SK-N-SH (cell line): ENCODE measurements at regions not wholly inside any gene's neighbourhood (a gene's known extent, or its start where the extent isn't known, plus 50 kb on each side); places are given as distances from the start of the nearest gene placed in this dataset.

ENCODE experiments used
- CTCF ChIA-PET: fragments of 300-600, 350-600 bp; formaldehyde crosslinking; extraction: SDS; loops from one replicate; lab custom pipeline; 2021; lab: Yijun Ruan, JAX
- POLR2A ChIA-PET: fragments of 350-600 bp; sonication (Branson Sonifier 250); formaldehyde crosslinking; extraction: SDS; loops from one replicate; lab custom pipeline; 2020; ENCODE audit warnings: antibody characterized with exemption, inconsistent platforms; lab: Yijun Ruan, JAX
- DNase-seq: peaks from one replicate; pipeline ENCODE4 v3.0.0; 2012
- H2AFZ ChIP-seq: fragments of 200-600 bp; sonication (generic); 2 replicates; pipeline ENCODE4 v1.8.1; 2016; ENCODE audit warnings: antibody characterized with exemption, mild to moderate bottlenecking, low read depth
- H3F3A ChIP-seq: fragments of 200-600 bp; sonication (generic); replicated peaks from 2 replicates; pipeline ENCODE3; 2016; ENCODE audit warnings: antibody characterized with exemption, mild to moderate bottlenecking; ENCODE audit not compliant: insufficient read depth
- H3K27ac ChIP-seq, 2 experiments: fragments of 200-500 bp in 1 of 2; fragments of 200-600 bp in 1 of 2; sonication (Bioruptor generic) in 1 of 2; sonication (generic), shearing (Covaris generic) in 1 of 2; 2 replicates each; pipeline versions ENCODE4 v1.5.1 to v1.6.1; 2014 to 2016; ENCODE audit warnings: low read depth in 2 of 2, inconsistent platforms in 1 of 2, low read length in 1 of 2, mild to moderate bottlenecking in 1 of 2, mixed read lengths in 1 of 2
- H3K27me3 ChIP-seq: fragments of 200-600 bp; sonication (generic), shearing (Covaris generic); 2 replicates; pipeline ENCODE4 v1.6.1; 2016; ENCODE audit warnings: mixed run types; ENCODE audit not compliant: insufficient read depth
- H3K36me3 ChIP-seq, 2 experiments: fragments of 200-500 bp in 1 of 2; fragments of 200-600 bp in 1 of 2; sonication (Bioruptor generic) in 1 of 2; sonication (generic) in 1 of 2; replicated peaks in 1 of 2; 2 replicates each; pipeline versions ENCODE3 to v1.5.1; 2014 to 2016; ENCODE audit warnings: low read length in 1 of 2, mild to moderate bottlenecking in 1 of 2; ENCODE audit not compliant: insufficient read depth in 2 of 2, control insufficient read depth in 1 of 2
- H3K4me1 ChIP-seq, 2 experiments: fragments of 200-500 bp in 1 of 2; fragments of 200-600 bp in 1 of 2; sonication (Bioruptor generic) in 1 of 2; sonication (generic), shearing (Covaris generic) in 1 of 2; 2 replicates each; pipeline versions ENCODE4 v1.5.1 to v1.6.1; 2014 to 2016; ENCODE audit warnings: low read depth in 1 of 2, low read length in 1 of 2, mixed run types in 1 of 2; ENCODE audit not compliant: insufficient read depth in 2 of 2, control insufficient read depth in 1 of 2
- H3K4me2 ChIP-seq: fragments of 200-600 bp; sonication (generic), shearing (Covaris generic); 2 replicates; pipeline ENCODE4 v1.6.1; 2017; ENCODE audit warnings: mixed run types
- H3K4me3 ChIP-seq, 2 experiments: fragments of 200-500 bp in 1 of 2; fragments of 200-600 bp in 1 of 2; sonication (Bioruptor generic) in 1 of 2; sonication (generic), shearing (Covaris generic) in 1 of 2; 2 replicates each; pipeline versions ENCODE4 v1.5.1 to v1.8.1; 2014 to 2016; ENCODE audit warnings: low read depth in 2 of 2, inconsistent platforms in 1 of 2, low read length in 1 of 2, mild to moderate bottlenecking in 1 of 2, mixed read lengths in 1 of 2, moderate library complexity in 1 of 2
- H3K79me2 ChIP-seq: fragments of 200-600 bp; sonication (generic); 2 replicates; pipeline ENCODE4 v1.8.1; 2017; ENCODE audit warnings: mild to moderate bottlenecking; ENCODE audit not compliant: insufficient read depth
- H3K9ac ChIP-seq: fragments of 200-600 bp; sonication (generic); 2 replicates; pipeline ENCODE4 v1.6.1; 2017; ENCODE audit warnings: mixed run types
- H3K9me2 ChIP-seq: fragments of 200-600 bp; sonication (generic); 2 replicates; pipeline ENCODE4 v1.6.1; 2017; ENCODE audit warnings: mixed run types
- H3K9me3 ChIP-seq: fragments of 200-600 bp; sonication (generic); 2 replicates; pipeline ENCODE4 v1.6.1; 2017; ENCODE audit warnings: mixed run types, mild to moderate bottlenecking, moderate library complexity
- H4K20me1 ChIP-seq: fragments of 200-600 bp; sonication (generic); 2 replicates; pipeline ENCODE4 v1.6.1; 2017; ENCODE audit warnings: mild to moderate bottlenecking, mixed run types; ENCODE audit not compliant: insufficient read depth
- CTCF ChIP-seq: fragments of 200-600 bp; sonication (generic); IDR thresholded peaks from 2 replicates; pipeline ENCODE4 v1.6.1; 2017; ENCODE audit warnings: antibody characterized with exemption, mild to moderate bottlenecking, moderate library complexity
- ELF1 ChIP-seq: IDR thresholded peaks from 2 replicates; pipeline ENCODE4 v1.4.0; 2012
- EP300 ChIP-seq, 2 experiments: IDR thresholded peaks; 2 replicates each; pipeline versions ENCODE4 v1.4.0 to v1.6.1; 2012; ENCODE audit warnings: borderline replicate concordance in 1 of 2, low read depth in 1 of 2, low read length in 1 of 2
- FOXJ3 ChIP-seq: sonication (generic); formaldehyde crosslinking; IDR thresholded peaks from 2 replicates; pipeline ENCODE4 v1.5.1; 2020; ENCODE audit warnings: mild to moderate bottlenecking, missing genetic modification reagents
- FOXM1 ChIP-seq: IDR thresholded peaks from 2 replicates; pipeline ENCODE4 v1.4.0; 2012; ENCODE audit warnings: low read depth, mild to moderate bottlenecking
- MAX ChIP-seq: IDR thresholded peaks from 2 replicates; pipeline ENCODE4 v1.4.0; 2012; ENCODE audit warnings: low read depth
- MEF2A ChIP-seq: IDR thresholded peaks from 2 replicates; pipeline ENCODE4 v1.4.0; 2012; ENCODE audit warnings: low read depth, borderline replicate concordance
- NFIC ChIP-seq: IDR thresholded peaks from 2 replicates; pipeline ENCODE4 v1.4.0; 2012; ENCODE audit warnings: borderline replicate concordance
- POLR2AphosphoS5 ChIP-seq: IDR thresholded peaks from 2 replicates; pipeline ENCODE4 v1.6.1; 2012; ENCODE audit warnings: low read depth, low read length
- RAD21 ChIP-seq: IDR thresholded peaks from 2 replicates; pipeline ENCODE4 v1.6.1; 2012; ENCODE audit warnings: mild to moderate bottlenecking, low read length
- REST ChIP-seq: IDR thresholded peaks from 2 replicates; pipeline ENCODE4 v1.6.1; 2012; ENCODE audit warnings: mild to moderate bottlenecking, low read depth, low read length, moderate library complexity
- SMC3 ChIP-seq: IDR thresholded peaks from 2 replicates; pipeline ENCODE4 v1.6.1; 2012; ENCODE audit warnings: low read depth, low read length, improper control_type of control experiment
- TAF1 ChIP-seq: IDR thresholded peaks from 2 replicates; pipeline ENCODE4 v1.6.1; 2012; ENCODE audit warnings: low read depth, mild to moderate bottlenecking, low read length, moderate library complexity, borderline replicate concordance
- TEAD4 ChIP-seq: IDR thresholded peaks from 2 replicates; pipeline ENCODE4 v1.4.0; 2012; ENCODE audit warnings: mild to moderate bottlenecking, borderline replicate concordance; ENCODE audit not compliant: insufficient read depth
- USF1 ChIP-seq: IDR thresholded peaks from 2 replicates; pipeline ENCODE4 v1.4.0; 2012; ENCODE audit warnings: low read depth, borderline replicate concordance
- YY1 ChIP-seq: IDR thresholded peaks from 2 replicates; pipeline ENCODE4 v1.4.0; 2012; ENCODE audit warnings: low read depth, mild to moderate bottlenecking
- ZBTB33 ChIP-seq: IDR thresholded peaks from 2 replicates; pipeline ENCODE4 v1.4.0; 2012; ENCODE audit warnings: low read depth, borderline replicate concordance
- WGBS: methylation state at CpG from one replicate; pipeline ENCODE4 v1.1.6; 2017; ENCODE audit warnings: low lambda C conversion rate; 5-methylcytosine and 5-hydroxymethylcytosine counted together

- TF ChIP-seq RAD21 (no peak), ELF1 (no peak), MEF2A (no peak), YY1 (no peak), ZBTB33 (no peak)
Observed at GRCh38 chr6:92274588-92274987, 1144.8 kb downstream of the EPHA7 start (continued).

- H3K9me3 ChIP-seq = no peaks in the 10 kb centered on the region
- H3F3A ChIP-seq = no peaks in the 10 kb centered on the region
- no peaks in the 10 kb centered on the region for H4K20me1 ChIP-seq
- no peak for TF ChIP-seq REST
- TF ChIP-seq FOXM1 = no peak
- no peak for TF ChIP-seq FOXJ3 (CRISPR knock-in tag)
- no peak for TF ChIP-seq POLR2AphosphoS5
- TF ChIP-seq CTCF = no peak
- no peak for TF ChIP-seq EP300 (IDR thresholded peaks at IDR 0.05; ENCODE audit: borderline replicate concordance in 1 of 2, low read depth in 1 of 2, low read length in 1 of 2)
- no peak for TF ChIP-seq RAD21
- TF ChIP-seq MAX = no peak
- no peak for TF ChIP-seq TAF1
- no peak for TF ChIP-seq YY1
- no peak for TF ChIP-seq TEAD4
- TF ChIP-seq SMC3 = no peak
- TF ChIP-seq ZBTB33 = no peak
- TF ChIP-seq USF1 = no peak
- no peak for TF ChIP-seq NFIC
- no peaks in the 10 kb centered on the region for H3K36me3 ChIP-seq
- H3K79me2 ChIP-seq = no peaks in the 10 kb centered on the region
- no peak for DNase-seq
- no peaks in the 10 kb centered on the region for H3K27me3 ChIP-seq
- H3K4me2 ChIP-seq = no peak overlapping the region
- H3K4me3 ChIP-seq = no peak overlapping the region
- no peak overlapping the region for H3K27ac ChIP-seq
- H3K9ac ChIP-seq = no peak overlapping the region
- H3K9me2 ChIP-seq = no peaks in the 10 kb centered on the region; the same call in 1 of the 2 replicates
- CTCF ChIA-PET = no interaction called here
- no peaks in the 10 kb centered on the region for H3K4me1 ChIP-seq
- 13% methylated on average over 2 of the region's 2 CpGs for WGBS
- no peak overlapping the region for H2AFZ ChIP-seq
- POLR2A ChIA-PET = no interaction called here
Observed at GRCh38 chr6:92273694-92274093, 1145.7 kb downstream of the EPHA7 start.
